K562 (cell line): ENCODE measurements at regions not wholly inside any gene's neighbourhood (a gene's known extent, or its start where the extent isn't known, plus 50 kb on each side); places are given as distances from the start of the nearest gene placed in this dataset.

ENCODE experiments used
- ATAC-seq: fragments of 200-7000 bp; cut with Tn5 transposase; 3 replicates; pipeline ENCODE4 v1.9.1; 2020; ENCODE audit warnings: moderate library complexity
- BruUV-seq: library from RNA; stranded (reverse); fragments of 400-500 nt; replicated peaks from 2 replicates; lab custom pipeline; 2021; lab: Mats Ljungman, UMichigan
- CTCF ChIA-PET: fragments of 300-600 bp; formaldehyde crosslinking; extraction: SDS; loops from one replicate; lab custom pipeline; 2021; ENCODE audit warnings: low intra/inter-chr PET ratio; lab: Yijun Ruan, JAX
- POLR2A ChIA-PET: fragments of 300-600, 350-650 bp; sonication (Branson Sonifier 250); formaldehyde crosslinking; extraction: SDS; loops from one replicate; lab custom pipeline; 2021; ENCODE audit warnings: antibody characterized with exemption, inconsistent platforms; lab: Yijun Ruan, JAX
- DNase-seq, 4 experiments: peaks; one replicate each; pipeline versions ENCODE4 v3.0.0 to v3.0.0-alpha.2; 2011 to 2018; ENCODE audit warnings: low spot score in 3 of 4, mixed read lengths in 3 of 4; ENCODE audit errors: extremely low read depth in 1 of 4
- FAIRE-seq: peaks from 2 replicates; lab custom pipeline; 2011; peaks lifted over from hg19 to GRCh38; lab: Jason Lieb, UNC
- H2AFZ ChIP-seq: 2 replicates; pipeline ENCODE4 v1.6.0; 2011; ENCODE audit warnings: low read depth, low read length, control low read depth, inconsistent platforms
- H3K27ac ChIP-seq: fragments of 200-600 bp; 3 replicates; pipeline ENCODE4 v1.8.0; 2011; ENCODE audit warnings: low read depth, mild to moderate bottlenecking, control low read depth, inconsistent platforms, low read length, moderate library complexity, mixed read lengths; ENCODE audit errors: extremely low read depth
- H3K27me3 ChIP-seq, 2 experiments: fragments of 300-600 bp in 1 of 2; 2 replicates in 1 of 2; 3 replicates in 1 of 2; pipeline versions ENCODE4 v1.6.0 to v1.8.0; 2011; ENCODE audit warnings: inconsistent platforms in 2 of 2, low read length in 2 of 2, mild to moderate bottlenecking in 1 of 2, mixed read lengths in 1 of 2, moderate library complexity in 1 of 2; ENCODE audit not compliant: control insufficient read depth in 2 of 2, insufficient read depth in 2 of 2
- H3K36me3 ChIP-seq: fragments of 300-600 bp; 3 replicates; pipeline ENCODE4 v1.8.0; 2011; ENCODE audit warnings: mild to moderate bottlenecking, low read length, inconsistent platforms; ENCODE audit not compliant: control insufficient read depth, insufficient read depth
- H3K4me1 ChIP-seq, 2 experiments: fragments of 200-600 bp in 1 of 2; replicated peaks in 1 of 2; 2 replicates in 1 of 2; 3 replicates in 1 of 2; pipeline versions ENCODE4 v1.5.1 to v1.8.0; 2011; ENCODE audit warnings: inconsistent platforms in 2 of 2, low read length in 2 of 2, mild to moderate bottlenecking in 1 of 2, mixed read lengths in 1 of 2, moderate library complexity in 1 of 2; ENCODE audit not compliant: control insufficient read depth in 2 of 2, insufficient read depth in 2 of 2
- H3K4me2 ChIP-seq: 2 replicates; pipeline ENCODE4 v1.6.1; 2011; ENCODE audit warnings: low read length, control low read depth, inconsistent platforms, mixed read lengths; ENCODE audit not compliant: insufficient read depth
- H3K4me3 ChIP-seq: fragments of 200-600 bp; sonication (generic), shearing (Covaris generic); 2 replicates; pipeline ENCODE4 v1.5.1; 2016; ENCODE audit warnings: control low read depth, inconsistent platforms
- H3K79me2 ChIP-seq: fragments of 200-600 bp; 3 replicates; pipeline ENCODE4 v1.8.0; 2011; ENCODE audit warnings: low read length, inconsistent platforms; ENCODE audit not compliant: control insufficient read depth, insufficient read depth
- H3K9ac ChIP-seq, 2 experiments: 2 replicates each; pipeline versions ENCODE4 v1.6.0 to v1.6.1; 2011; ENCODE audit warnings: low read depth in 2 of 2, low read length in 2 of 2, control low read depth in 1 of 2, inconsistent platforms in 1 of 2, mild to moderate bottlenecking in 1 of 2, mixed read lengths in 1 of 2; ENCODE audit not compliant: insufficient read depth in 1 of 2
- H3K9me1 ChIP-seq: one replicate; pipeline ENCODE4 v1.6.0; 2011; ENCODE audit warnings: inconsistent platforms, mild to moderate bottlenecking, low read length, moderate library complexity; ENCODE audit not compliant: control insufficient read depth, insufficient read depth
- H3K9me3 ChIP-seq: replicated peaks from 2 replicates; pipeline ENCODE4 v1.5.1; 2011; ENCODE audit warnings: low read depth, low read length, inconsistent platforms; ENCODE audit not compliant: control insufficient read depth, insufficient read depth
- H4K20me1 ChIP-seq: replicated peaks from 2 replicates; pipeline ENCODE4 v1.6.1; 2011; ENCODE audit warnings: low read length, inconsistent platforms, mixed read lengths; ENCODE audit not compliant: control insufficient read depth, insufficient read depth
- CBFA2T2 ChIP-seq: fragments of 450-650 bp; conservative IDR thresholded peaks from 2 replicates; pipeline ENCODE4 v1.6.1; 2017; ENCODE audit warnings: mild to moderate bottlenecking
- EHMT2 ChIP-seq: fragments of 450-650 bp; IDR thresholded peaks from 2 replicates; pipeline ENCODE4 v1.6.1; 2018; ENCODE audit warnings: antibody characterized with exemption
- ELF1 ChIP-seq: fragments of 200-800 bp; sonication (Bioruptor generic); IDR thresholded peaks from 2 replicates; pipeline ENCODE4 v1.6.1; 2016; ENCODE audit warnings: missing genetic modification characterization, missing compliant biosample characterization
- ELF2 ChIP-seq: fragments of 250-450 bp; sonication (Bioruptor Pico); IDR thresholded peaks from 2 replicates; pipeline ENCODE4 v1.5.0; 2021; ENCODE audit warnings: mild to moderate bottlenecking
- RAD51 ChIP-seq: fragments of 450-650 bp; IDR thresholded peaks from 2 replicates; pipeline ENCODE4 v1.7.1; 2016; ENCODE audit warnings: low read depth, mild to moderate bottlenecking, borderline replicate concordance
- TOE1 ChIP-seq, 2 experiments: fragments of 450-650 bp in 1 of 2; sonication (generic) in 1 of 2; formaldehyde crosslinking in 1 of 2; IDR thresholded peaks; 2 replicates each; pipeline versions ENCODE4 v1.7.1 to v1.8.0; 2016 to 2022; ENCODE audit warnings: borderline replicate concordance in 2 of 2, mild to moderate bottlenecking in 2 of 2, antibody characterized with exemption in 1 of 2, inconsistent platforms in 1 of 2, low read depth in 1 of 2, missing genetic modification reagents in 1 of 2, moderate library complexity in 1 of 2
- USF2 ChIP-seq: sonication (generic); formaldehyde crosslinking; IDR thresholded peaks from 2 replicates; pipeline ENCODE4 v1.5.0; 2020; ENCODE audit warnings: missing genetic modification reagents
- YY1 ChIP-seq, 3 experiments: IDR thresholded peaks; 2 replicates each; pipeline ENCODE4 v1.6.1; 2011; ENCODE audit warnings: low read length in 2 of 3, mild to moderate bottlenecking in 2 of 3, moderate library complexity in 2 of 3, borderline replicate concordance in 1 of 3, control low read depth in 1 of 3, low read depth in 1 of 3; ENCODE audit not compliant: insufficient read depth in 3 of 3, insufficient replicate concordance in 2 of 3, control insufficient read depth in 1 of 3, insufficient read length in 1 of 3; ENCODE audit errors: extremely low read depth in 1 of 3
- ZNF143 ChIP-seq: sonication (generic); formaldehyde crosslinking; IDR thresholded peaks from 2 replicates; pipeline ENCODE4 v1.9.0; 2022; ENCODE audit warnings: mild to moderate bottlenecking, missing genetic modification reagents
- WGBS: fragments of 100-300 bp; shearing (Covaris generic); methylation state at CpG from one replicate; pipeline ENCODE4 v1.1.6; 2016; ENCODE audit warnings: low coverage, mixed read lengths; ENCODE audit not compliant: insufficient coverage; ENCODE audit errors: missing lambda C conversion rate; 5-methylcytosine and 5-hydroxymethylcytosine counted together
- in situ Hi-C: fragments of 300-500 bp; cut with MboI; formaldehyde crosslinking; loops from 4 replicates; pipeline ENCODE4 v1.15.0; 2018; ENCODE audit warnings: inconsistent platforms, mixed read lengths
- intact Hi-C: fragments of 100-400 bp; cut with micrococcal nuclease; formaldehyde crosslinking; loops from 2 replicates; pipeline ENCODE4 v1.14.2; 2022
- TF ChIP-seq, protein P1 (sequence below): sonication (generic); formaldehyde crosslinking; IDR thresholded peaks from 2 replicates; pipeline ENCODE4 v1.9.0; 2022; ENCODE audit warnings: mild to moderate bottlenecking, missing genetic modification reagents
- TF ChIP-seq, protein P2 (sequence below): fragments of 200-400 bp; formaldehyde crosslinking; IDR thresholded peaks from 2 replicates; pipeline ENCODE4 v1.6.1; 2017; ENCODE audit warnings: mild to moderate bottlenecking, low read depth, low read length, moderate library complexity

DNA sequence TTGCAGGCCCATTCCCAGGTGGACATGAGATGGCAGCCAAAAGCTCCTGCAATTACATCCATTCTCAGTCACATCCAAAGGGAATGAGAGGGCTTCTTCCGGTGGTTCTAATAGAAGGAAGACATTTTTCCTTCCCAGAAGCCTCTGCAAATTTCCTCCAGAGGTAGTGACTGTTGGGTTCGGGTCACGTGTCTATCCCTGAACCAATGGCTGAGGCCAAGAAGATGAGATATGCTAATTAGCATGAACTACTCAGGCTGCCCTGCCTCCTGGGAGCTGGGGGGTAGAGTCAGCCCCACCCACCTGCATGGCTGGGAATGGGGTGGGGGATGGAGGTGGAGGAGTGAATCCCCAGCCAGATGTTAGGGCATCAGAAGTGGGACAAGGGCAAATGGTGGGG lies 61.3 kb upstream of the IYD start:
- Histone ChIP-seq H3K4me1 (peaks cover 3 to 5% of the 10 kb centered on the region in 2 experiments; a peak in 3 of 5 replicates), H3K9ac (no peak overlapping the region), H3K4me3 (no peak overlapping the region), H3K79me2 (no peaks in the 10 kb centered on the region), H3K9me1 (no peaks in the 10 kb centered on the region), H2AFZ (peak overlapping the region; percentile 70), H4K20me1 (no peaks in the 10 kb centered on the region), H3K36me3 (no peaks in the 10 kb centered on the region), H3K27me3 (no peaks in the 10 kb centered on the region), H3K4me2 (no peak overlapping the region), H3K27ac (no peak overlapping the region), H3K9me3 (no peaks in the 10 kb centered on the region)
- 35% methylated on average over 2 of the region's 3 CpGs for whole genome bisulfite sequencing
- intact Hi-C loops, result no loop called here
- FAIRE-seq (no peak), ATAC-seq (peak; percentile 77), DNase-seq (peak in 3 of 4 experiments; percentile 40 to 54 (median 41))
- in situ Hi-C loops, result no loop called here
- peak; percentile 37; the same call in 1 of the 2 replicates for TF ChIP-seq TOE1 (IDR thresholded peaks at IDR 0.05; ENCODE audit: borderline replicate concordance)
- TF ChIP-seq TOE1 (CRISPR knock-in tag; IDR thresholded peaks at IDR 0.05; ENCODE audit: borderline replicate concordance, low read depth), result no peak
- peak; percentile 27; the same call in 1 of the 2 replicates for TF ChIP-seq CBFA2T2
- TF ChIP-seq ZNF143, result peak; percentile 31; the same call in 1 of the 2 replicates
- TF ChIP-seq, protein P1, sequence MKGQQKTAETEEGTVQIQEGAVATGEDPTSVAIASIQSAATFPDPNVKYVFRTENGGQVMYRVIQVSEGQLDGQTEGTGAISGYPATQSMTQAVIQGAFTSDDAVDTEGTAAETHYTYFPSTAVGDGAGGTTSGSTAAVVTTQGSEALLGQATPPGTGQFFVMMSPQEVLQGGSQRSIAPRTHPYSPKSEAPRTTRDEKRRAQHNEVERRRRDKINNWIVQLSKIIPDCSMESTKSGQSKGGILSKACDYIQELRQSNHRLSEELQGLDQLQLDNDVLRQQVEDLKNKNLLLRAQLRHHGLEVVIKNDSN (CRISPR knock-in tag), result peak; percentile 83
- 0 out of 2 replicates have a peak, but pooled peaks have one; percentile 35 for TF ChIP-seq EHMT2
- peak; percentile 80 for TF ChIP-seq USF2 (CRISPR knock-in tag)
- no peak for TF ChIP-seq ELF1 (tag)
- TF ChIP-seq, protein P2, sequence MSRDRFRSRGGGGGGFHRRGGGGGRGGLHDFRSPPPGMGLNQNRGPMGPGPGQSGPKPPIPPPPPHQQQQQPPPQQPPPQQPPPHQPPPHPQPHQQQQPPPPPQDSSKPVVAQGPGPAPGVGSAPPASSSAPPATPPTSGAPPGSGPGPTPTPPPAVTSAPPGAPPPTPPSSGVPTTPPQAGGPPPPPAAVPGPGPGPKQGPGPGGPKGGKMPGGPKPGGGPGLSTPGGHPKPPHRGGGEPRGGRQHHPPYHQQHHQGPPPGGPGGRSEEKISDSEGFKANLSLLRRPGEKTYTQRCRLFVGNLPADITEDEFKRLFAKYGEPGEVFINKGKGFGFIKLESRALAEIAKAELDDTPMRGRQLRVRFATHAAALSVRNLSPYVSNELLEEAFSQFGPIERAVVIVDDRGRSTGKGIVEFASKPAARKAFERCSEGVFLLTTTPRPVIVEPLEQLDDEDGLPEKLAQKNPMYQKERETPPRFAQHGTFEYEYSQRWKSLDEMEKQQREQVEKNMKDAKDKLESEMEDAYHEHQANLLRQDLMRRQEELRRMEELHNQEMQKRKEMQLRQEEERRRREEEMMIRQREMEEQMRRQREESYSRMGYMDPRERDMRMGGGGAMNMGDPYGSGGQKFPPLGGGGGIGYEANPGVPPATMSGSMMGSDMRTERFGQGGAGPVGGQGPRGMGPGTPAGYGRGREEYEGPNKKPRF, result no peak
- peak in 1 of 3 experiments; percentile 18 for TF ChIP-seq YY1 (IDR thresholded peaks at IDR 0.05; ENCODE audit: borderline replicate concordance in 1 of 3, control insufficient read depth in 1 of 3, extremely low read depth in 1 of 3, insufficient read depth in 3 of 3, insufficient read length in 1 of 3, insufficient replicate concordance in 2 of 3, low read depth in 1 of 3, low read length in 2 of 3)
- no peak for TF ChIP-seq ELF2 (CRISPR knock-in tag)
- peak; percentile 82 for TF ChIP-seq RAD51
- ChIA-PET POLR2A (interaction anchor here (0.6 to 1.7 kb wide), 3 partner anchors 10 to 736 kb away, joined by 3 to 13 read pairs (median 4); no protein-coding TSS in a partner anchor), CTCF (no interaction called here)
- no TSS peak for BruUV-seq
